ENCODE measurements at regions not wholly inside any gene's neighbourhood (a gene's known extent, or its start where the extent isn't known, plus 50 kb on each side); places are given as distances from the start of the nearest gene placed in this dataset.

GRCh38 chr6:122079916-122080315 is 319.5 kb upstream of the HSF2 start:
- H3K79me2 ChIP-seq (ENCODE audit: insufficient read depth, low read length) = no peaks in the 10 kb centered on the region
- H3K4me1 ChIP-seq (ENCODE audit: insufficient read depth, low read length) = peaks cover 3% of the 10 kb centered on the region
- H4K20me1 ChIP-seq (ENCODE audit: control insufficient read depth, insufficient read depth, insufficient read length) = no peaks in the 10 kb centered on the region
- Mint-ChIP-seq H3K9me3 (no peaks in the 10 kb centered on the region), H3K27ac (no peak overlapping the region), H3K4me1 (peaks cover 10 to 14% of the 10 kb centered on the region in 2 experiments), H3K36me3 (ENCODE audit: insufficient read depth in 1 of 3, low read depth in 3 of 3) (no peaks in the 10 kb centered on the region), H3K4me3 (no peak overlapping the region), H3K27me3 (ENCODE audit: low read depth) (no peaks in the 10 kb centered on the region)
- no peak overlapping the region for H2AFZ ChIP-seq (ENCODE audit: low read length)
- H2BK5ac ChIP-seq (ENCODE audit: insufficient read length, low read length) = no peak overlapping the region
- no peak overlapping the region for H3K14ac ChIP-seq (ENCODE audit: insufficient read depth, low read length)
- H3K27ac ChIP-seq (ENCODE audit: insufficient read length, low read depth, low read length) = no peak overlapping the region
- no peak overlapping the region for H4K5ac ChIP-seq (ENCODE audit: insufficient read length, low read depth, low read length)
- H2BK20ac ChIP-seq (ENCODE audit: low read depth, low read length, poor library complexity, severe bottlenecking) = no peak overlapping the region
- H3K4me2 ChIP-seq (ENCODE audit: insufficient read depth, insufficient read length, low read length) = no peak overlapping the region
- H2BK12ac ChIP-seq (ENCODE audit: insufficient read length, low read depth, low read length) = no peak overlapping the region
- no peaks in the 10 kb centered on the region for H3K23me2 ChIP-seq (ENCODE audit: insufficient read length, low read depth, low read length, poor library complexity, severe bottlenecking)
- H3K23ac ChIP-seq (ENCODE audit: insufficient read length, low read depth, low read length) = no peak overlapping the region
- no peak overlapping the region for H2BK15ac ChIP-seq (ENCODE audit: low read depth, low read length)
- no peak overlapping the region for H2AK5ac ChIP-seq (ENCODE audit: insufficient read length, low read length)
- H3K79me1 ChIP-seq (ENCODE audit: insufficient read depth, low read depth, low read length, poor library complexity, severe bottlenecking) = no peaks in the 10 kb centered on the region
- H3K27me3 ChIP-seq (ENCODE audit: insufficient read depth, low read length) = no peaks in the 10 kb centered on the region
- no peak overlapping the region for H3K18ac ChIP-seq (ENCODE audit: insufficient read length, low read depth, low read length)
- no peak overlapping the region for H4K91ac ChIP-seq (ENCODE audit: insufficient read length, low read depth, low read length)
- no peak for DNase-seq
- no peak overlapping the region for H4K8ac ChIP-seq (replicated peaks; ENCODE audit: insufficient read length, low read depth, low read length)
- H3T11ph ChIP-seq (ENCODE audit: low read length) = no peak overlapping the region
- no peak overlapping the region for H3K56ac ChIP-seq (ENCODE audit: insufficient read length, low read depth, low read length)
- H3K4ac ChIP-seq (ENCODE audit: low read depth, low read length) = no peak overlapping the region
- no CpG with 5 or more reads among the region's 3 CpGs for WGBS (ENCODE audit: extremely low coverage, insufficient read length, low lambda C conversion rate)
- TF ChIP-seq, protein P1, sequence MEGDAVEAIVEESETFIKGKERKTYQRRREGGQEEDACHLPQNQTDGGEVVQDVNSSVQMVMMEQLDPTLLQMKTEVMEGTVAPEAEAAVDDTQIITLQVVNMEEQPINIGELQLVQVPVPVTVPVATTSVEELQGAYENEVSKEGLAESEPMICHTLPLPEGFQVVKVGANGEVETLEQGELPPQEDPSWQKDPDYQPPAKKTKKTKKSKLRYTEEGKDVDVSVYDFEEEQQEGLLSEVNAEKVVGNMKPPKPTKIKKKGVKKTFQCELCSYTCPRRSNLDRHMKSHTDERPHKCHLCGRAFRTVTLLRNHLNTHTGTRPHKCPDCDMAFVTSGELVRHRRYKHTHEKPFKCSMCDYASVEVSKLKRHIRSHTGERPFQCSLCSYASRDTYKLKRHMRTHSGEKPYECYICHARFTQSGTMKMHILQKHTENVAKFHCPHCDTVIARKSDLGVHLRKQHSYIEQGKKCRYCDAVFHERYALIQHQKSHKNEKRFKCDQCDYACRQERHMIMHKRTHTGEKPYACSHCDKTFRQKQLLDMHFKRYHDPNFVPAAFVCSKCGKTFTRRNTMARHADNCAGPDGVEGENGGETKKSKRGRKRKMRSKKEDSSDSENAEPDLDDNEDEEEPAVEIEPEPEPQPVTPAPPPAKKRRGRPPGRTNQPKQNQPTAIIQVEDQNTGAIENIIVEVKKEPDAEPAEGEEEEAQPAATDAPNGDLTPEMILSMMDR (conservative IDR thresholded peaks at IDR 0.05) = no peak
- H3K9ac ChIP-seq (ENCODE audit: extremely low read depth, insufficient read length, low read length) = no peak overlapping the region
- no peak overlapping the region for H2BK120ac ChIP-seq (ENCODE audit: low read depth, low read length, poor library complexity, severe bottlenecking)
- H3K9me3 ChIP-seq (ENCODE audit: control insufficient read depth, low read depth, low read length) = no peaks in the 10 kb centered on the region

Data from H9 (cell line).